Endothelial cell (in vitro differentiated cells): ENCODE measurements at regions not wholly inside any gene's neighbourhood (a gene's known extent, or its start where the extent isn't known, plus 50 kb on each side); places are given as distances from the start of the nearest gene placed in this dataset.

Experiments
- DNase-seq: peaks from one replicate; pipeline ENCODE4 v3.0.0; 2021; ENCODE audit warnings: low spot score
- H3K27ac Mint-ChIP-seq: one replicate; pipeline ENCODE4 v1.8.0; 2021; ENCODE audit warnings: mixed read lengths, inconsistent platforms; ENCODE audit not compliant: unreplicated experiment
- H3K27me3 Mint-ChIP-seq: one replicate; pipeline ENCODE4 v1.8.0; 2021; ENCODE audit warnings: mild to moderate bottlenecking, moderate library complexity, mixed read lengths, inconsistent platforms; ENCODE audit not compliant: unreplicated experiment
- H3K36me3 Mint-ChIP-seq: one replicate; pipeline ENCODE4 v1.8.0; 2021; ENCODE audit warnings: mild to moderate bottlenecking, low read depth, mixed read lengths, inconsistent platforms; ENCODE audit not compliant: unreplicated experiment
- H3K4me1 Mint-ChIP-seq: one replicate; pipeline ENCODE4 v1.8.0; 2021; ENCODE audit warnings: mild to moderate bottlenecking, mixed read lengths, inconsistent platforms; ENCODE audit not compliant: unreplicated experiment
- H3K4me3 Mint-ChIP-seq: one replicate; pipeline ENCODE4 v1.8.0; 2021; ENCODE audit warnings: mild to moderate bottlenecking, mixed read lengths, inconsistent platforms; ENCODE audit not compliant: unreplicated experiment
- H3K9me3 Mint-ChIP-seq: one replicate; pipeline ENCODE4 v1.8.0; 2021; ENCODE audit warnings: mixed read lengths, inconsistent platforms; ENCODE audit not compliant: unreplicated experiment
- TF ChIP-seq, protein P1 (sequence below): fragments of 200-600 bp; sonication (generic); IDR thresholded peaks from one replicate; pipeline ENCODE4 v1.5.0; 2021; ENCODE audit warnings: antibody characterized with exemption; ENCODE audit not compliant: unreplicated experiment

DNA sequence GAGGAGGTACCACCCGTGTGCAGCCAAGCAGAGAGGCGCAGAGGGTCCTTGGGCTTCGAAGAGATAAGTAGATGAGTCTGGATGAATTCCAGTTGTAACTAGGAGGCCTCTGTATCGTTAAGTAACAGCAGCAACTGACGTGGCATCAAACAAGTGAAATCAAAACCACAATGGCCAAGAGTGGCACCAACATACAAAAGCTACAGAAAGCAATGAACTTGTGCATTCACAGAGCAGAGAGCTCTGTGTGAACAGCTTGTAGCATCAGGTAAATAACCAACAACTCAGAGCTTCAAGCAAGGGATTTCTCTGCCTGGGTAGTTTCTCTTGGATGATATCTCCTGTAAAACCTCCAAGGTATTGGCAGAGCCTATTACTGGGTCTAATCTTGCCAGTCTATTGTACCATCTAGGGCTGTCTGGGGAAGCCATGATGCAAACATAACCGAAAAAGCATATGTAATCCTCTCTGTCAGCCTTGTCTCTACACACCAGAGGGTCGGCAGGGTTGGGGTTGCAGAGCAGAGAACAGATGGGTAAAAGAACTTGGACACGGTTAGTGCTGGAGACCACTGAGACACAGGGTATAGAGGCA, 83.1 kb upstream of the USP47 start:
- no peak overlapping the region for H3K4me3 Mint-ChIP-seq
- H3K27ac Mint-ChIP-seq = no peak overlapping the region
- no peaks in the 10 kb centered on the region for H3K27me3 Mint-ChIP-seq
- no peaks in the 10 kb centered on the region for H3K9me3 Mint-ChIP-seq
- no peak for DNase-seq
- H3K36me3 Mint-ChIP-seq = no peaks in the 10 kb centered on the region
- TF ChIP-seq, protein P1, sequence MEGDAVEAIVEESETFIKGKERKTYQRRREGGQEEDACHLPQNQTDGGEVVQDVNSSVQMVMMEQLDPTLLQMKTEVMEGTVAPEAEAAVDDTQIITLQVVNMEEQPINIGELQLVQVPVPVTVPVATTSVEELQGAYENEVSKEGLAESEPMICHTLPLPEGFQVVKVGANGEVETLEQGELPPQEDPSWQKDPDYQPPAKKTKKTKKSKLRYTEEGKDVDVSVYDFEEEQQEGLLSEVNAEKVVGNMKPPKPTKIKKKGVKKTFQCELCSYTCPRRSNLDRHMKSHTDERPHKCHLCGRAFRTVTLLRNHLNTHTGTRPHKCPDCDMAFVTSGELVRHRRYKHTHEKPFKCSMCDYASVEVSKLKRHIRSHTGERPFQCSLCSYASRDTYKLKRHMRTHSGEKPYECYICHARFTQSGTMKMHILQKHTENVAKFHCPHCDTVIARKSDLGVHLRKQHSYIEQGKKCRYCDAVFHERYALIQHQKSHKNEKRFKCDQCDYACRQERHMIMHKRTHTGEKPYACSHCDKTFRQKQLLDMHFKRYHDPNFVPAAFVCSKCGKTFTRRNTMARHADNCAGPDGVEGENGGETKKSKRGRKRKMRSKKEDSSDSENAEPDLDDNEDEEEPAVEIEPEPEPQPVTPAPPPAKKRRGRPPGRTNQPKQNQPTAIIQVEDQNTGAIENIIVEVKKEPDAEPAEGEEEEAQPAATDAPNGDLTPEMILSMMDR = no peak
- H3K4me1 Mint-ChIP-seq = no peaks in the 10 kb centered on the region

DNA sequence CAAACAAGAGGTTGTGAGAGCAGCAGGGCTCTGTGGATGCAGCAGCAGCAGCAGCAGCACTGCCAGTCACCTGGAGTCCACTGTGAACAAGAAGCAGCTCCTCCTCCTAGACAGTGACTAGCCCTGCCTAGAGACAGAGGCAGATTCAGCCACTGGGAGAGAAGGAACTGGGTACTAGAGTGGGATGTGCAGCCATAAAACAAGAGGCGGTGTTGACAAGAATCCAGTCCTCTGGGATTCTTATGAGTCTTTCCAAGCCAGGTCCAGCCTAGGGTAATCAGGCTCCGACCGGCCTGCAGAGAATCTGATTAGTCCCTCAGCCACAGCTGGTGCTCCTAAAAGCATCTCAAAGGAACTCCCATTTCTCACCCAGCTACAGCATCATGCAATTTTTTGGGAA, 83.9 kb upstream of the USP47 start:
- no peak overlapping the region for H3K27ac Mint-ChIP-seq
- TF ChIP-seq, protein P1 = no peak
- DNase-seq = no peak
- no peaks in the 10 kb centered on the region for H3K4me1 Mint-ChIP-seq
- H3K36me3 Mint-ChIP-seq = no peaks in the 10 kb centered on the region
- no peak overlapping the region for H3K4me3 Mint-ChIP-seq
- no peaks in the 10 kb centered on the region for H3K9me3 Mint-ChIP-seq
- H3K27me3 Mint-ChIP-seq = no peaks in the 10 kb centered on the region

GRCh38 chr11:11756718-11757117, 85.1 kb upstream of the USP47 start:
- H3K9me3 Mint-ChIP-seq = no peaks in the 10 kb centered on the region
- H3K4me1 Mint-ChIP-seq = no peaks in the 10 kb centered on the region
- no peak for DNase-seq
- TF ChIP-seq, protein P1 = no peak
- H3K4me3 Mint-ChIP-seq = no peak overlapping the region
- no peaks in the 10 kb centered on the region for H3K27me3 Mint-ChIP-seq
- H3K27ac Mint-ChIP-seq = no peak overlapping the region
- H3K36me3 Mint-ChIP-seq = no peaks in the 10 kb centered on the region

- no peak for DNase-seq
- Mint-ChIP-seq H3K36me3 (no peaks in the 10 kb centered on the region), H3K9me3 (no peaks in the 10 kb centered on the region), H3K27ac (no peak overlapping the region), H3K4me3 (no peak overlapping the region), H3K27me3 (no peaks in the 10 kb centered on the region), H3K4me1 (no peaks in the 10 kb centered on the region)
- TF ChIP-seq, protein P1 = no peak
Observed at GRCh38 chr11:11755871-11756270, 85.9 kb upstream of the USP47 start.

DNA sequence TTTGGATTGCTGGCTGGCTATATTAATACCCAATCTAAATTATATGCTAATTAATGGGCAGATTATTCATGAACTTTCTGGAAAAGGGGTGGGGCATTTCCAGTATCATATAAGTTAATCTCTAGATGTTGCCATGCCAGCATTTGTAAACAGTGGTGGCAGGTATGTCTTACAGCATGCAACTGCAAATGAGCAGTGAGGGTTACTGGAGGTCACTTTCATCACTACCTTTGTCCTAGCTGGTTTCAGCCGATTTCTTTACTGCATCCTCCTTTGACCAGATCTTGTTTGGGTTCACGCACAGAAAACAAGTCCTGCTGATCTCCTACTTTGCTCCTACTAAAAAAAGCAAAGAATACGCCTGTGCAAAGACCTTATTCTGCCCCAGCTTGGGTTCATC, 89.1 kb upstream of the USP47 start:
- Mint-ChIP-seq H3K9me3 (no peaks in the 10 kb centered on the region), H3K4me3 (no peak overlapping the region), H3K27ac (no peak overlapping the region), H3K4me1 (no peaks in the 10 kb centered on the region), H3K27me3 (no peaks in the 10 kb centered on the region), H3K36me3 (no peaks in the 10 kb centered on the region)
- TF ChIP-seq, protein P1 = no peak
- no peak for DNase-seq
